ENCODE measurements at regions not wholly inside any gene's neighbourhood (a gene's known extent, or its start where the extent isn't known, plus 50 kb on each side); places are given as distances from the start of the nearest gene placed in this dataset.

GRCh38 chr2:48254839-48255238 is 59.6 kb upstream of the FOXN2 start:
- TF ChIP-seq POLR2A (IDR thresholded peaks at IDR 0.05) = no peak
- no peak for TF ChIP-seq CTCF (IDR thresholded peaks at IDR 0.05)

Data from right lobe of liver (tissue), 4 donors.